GM12864 (cell line): ENCODE measurements at regions not wholly inside any gene's neighbourhood (a gene's known extent, or its start where the extent isn't known, plus 50 kb on each side); places are given as distances from the start of the nearest gene placed in this dataset.

Source experiments
- DNase-seq: peaks from one replicate; pipeline ENCODE4 v3.0.0-alpha.2; 2011; ENCODE audit warnings: low read depth
- H3K4me3 ChIP-seq: 2 replicates; pipeline ENCODE4 v1.5.1; 2011; ENCODE audit warnings: mild to moderate bottlenecking, low read depth, low read length, control low read depth
- TF ChIP-seq, protein P1 (sequence below): IDR thresholded peaks from 2 replicates; pipeline ENCODE4 v1.5.1; 2011; ENCODE audit warnings: low read depth, mild to moderate bottlenecking, moderate library complexity, low read length, control low read depth, inconsistent platforms; ENCODE audit errors: missing control alignments

- H3K4me3 ChIP-seq = no peak overlapping the region
- TF ChIP-seq, protein P1, sequence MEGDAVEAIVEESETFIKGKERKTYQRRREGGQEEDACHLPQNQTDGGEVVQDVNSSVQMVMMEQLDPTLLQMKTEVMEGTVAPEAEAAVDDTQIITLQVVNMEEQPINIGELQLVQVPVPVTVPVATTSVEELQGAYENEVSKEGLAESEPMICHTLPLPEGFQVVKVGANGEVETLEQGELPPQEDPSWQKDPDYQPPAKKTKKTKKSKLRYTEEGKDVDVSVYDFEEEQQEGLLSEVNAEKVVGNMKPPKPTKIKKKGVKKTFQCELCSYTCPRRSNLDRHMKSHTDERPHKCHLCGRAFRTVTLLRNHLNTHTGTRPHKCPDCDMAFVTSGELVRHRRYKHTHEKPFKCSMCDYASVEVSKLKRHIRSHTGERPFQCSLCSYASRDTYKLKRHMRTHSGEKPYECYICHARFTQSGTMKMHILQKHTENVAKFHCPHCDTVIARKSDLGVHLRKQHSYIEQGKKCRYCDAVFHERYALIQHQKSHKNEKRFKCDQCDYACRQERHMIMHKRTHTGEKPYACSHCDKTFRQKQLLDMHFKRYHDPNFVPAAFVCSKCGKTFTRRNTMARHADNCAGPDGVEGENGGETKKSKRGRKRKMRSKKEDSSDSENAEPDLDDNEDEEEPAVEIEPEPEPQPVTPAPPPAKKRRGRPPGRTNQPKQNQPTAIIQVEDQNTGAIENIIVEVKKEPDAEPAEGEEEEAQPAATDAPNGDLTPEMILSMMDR = no peak
- DNase-seq = no peak
These were observed 731.1 kb upstream of the SLC8A1 start for GRCh38 chr2:41182961-41183360.

DNA sequence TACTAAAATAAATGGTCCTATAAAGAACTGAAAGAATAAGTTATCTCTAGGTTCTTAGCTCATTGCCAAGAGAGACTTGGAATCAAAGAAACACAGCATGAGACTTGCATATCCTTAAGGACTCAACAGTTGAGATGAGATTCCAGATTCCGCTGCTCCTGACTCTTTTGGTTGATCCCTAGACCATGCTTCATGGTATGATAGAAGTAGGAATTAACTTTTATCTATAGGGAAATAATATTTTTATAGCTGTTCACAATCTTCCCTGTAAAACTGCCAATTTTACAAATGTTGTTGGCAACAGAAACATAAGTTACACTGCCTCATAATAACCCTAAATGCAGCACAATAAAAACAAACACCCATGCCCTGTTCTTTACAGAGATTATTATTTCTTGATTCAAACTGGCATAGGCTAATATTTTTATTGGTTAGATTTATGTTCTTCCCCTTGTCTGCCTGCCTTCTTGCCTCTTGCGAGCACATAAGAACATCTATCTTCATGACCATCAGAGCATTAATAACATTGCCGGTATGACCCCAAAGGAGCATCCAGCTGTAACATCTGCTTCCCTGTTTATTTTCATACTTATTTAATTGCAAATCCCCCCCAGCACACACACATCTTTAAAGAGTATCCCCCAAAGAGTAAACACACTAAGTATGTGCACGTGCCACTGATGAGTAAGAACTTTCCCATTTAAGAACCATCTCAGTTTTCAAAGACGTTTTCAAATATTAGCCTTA, 735.7 kb upstream of the SLC8A1 start:
- no peak for DNase-seq
- no peak overlapping the region for H3K4me3 ChIP-seq
- TF ChIP-seq, protein P1 = no peak

DNA sequence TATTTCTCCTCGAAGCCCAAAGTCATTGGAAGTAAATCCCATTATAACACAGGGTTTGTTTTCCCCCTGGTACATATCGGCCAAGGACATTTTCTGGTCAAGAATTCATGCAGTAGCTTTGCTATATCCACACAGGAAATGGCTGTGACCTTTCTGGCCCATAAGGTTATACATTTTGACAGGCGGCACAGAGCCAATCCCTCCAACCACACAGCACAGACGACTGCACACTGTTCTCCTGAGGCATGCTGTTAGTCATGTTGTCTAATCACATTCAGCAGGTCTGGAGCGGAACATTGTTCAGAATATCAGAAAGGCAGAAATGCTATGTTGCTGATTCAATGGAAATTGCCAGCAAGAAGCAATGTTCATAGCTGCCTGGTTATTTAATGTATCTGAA, 742.3 kb upstream of the SLC8A1 start:
- TF ChIP-seq, protein P1 = no peak
- DNase-seq = no peak
- H3K4me3 ChIP-seq = no peak overlapping the region

DNA sequence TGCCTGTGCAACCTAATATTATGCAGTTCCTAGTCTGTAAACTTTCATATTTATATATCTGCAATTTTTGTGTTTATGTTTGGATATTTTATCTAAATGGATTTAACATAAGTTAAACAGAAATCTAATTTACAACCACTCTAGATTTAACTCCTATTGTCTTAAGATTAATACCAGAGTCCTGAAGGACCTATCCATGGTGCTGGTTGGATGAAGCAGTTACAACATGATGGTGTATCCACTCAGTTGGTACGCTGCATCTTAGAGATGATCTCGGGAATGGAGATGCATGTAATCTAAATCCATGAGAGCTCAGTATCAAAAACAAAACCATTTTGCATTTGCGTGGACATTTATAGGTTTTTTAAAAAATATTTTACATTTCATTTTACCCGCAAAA, 745.9 kb upstream of the SLC8A1 start:
- TF ChIP-seq, protein P1 = no peak
- DNase-seq = no peak
- no peak overlapping the region for H3K4me3 ChIP-seq

DNA sequence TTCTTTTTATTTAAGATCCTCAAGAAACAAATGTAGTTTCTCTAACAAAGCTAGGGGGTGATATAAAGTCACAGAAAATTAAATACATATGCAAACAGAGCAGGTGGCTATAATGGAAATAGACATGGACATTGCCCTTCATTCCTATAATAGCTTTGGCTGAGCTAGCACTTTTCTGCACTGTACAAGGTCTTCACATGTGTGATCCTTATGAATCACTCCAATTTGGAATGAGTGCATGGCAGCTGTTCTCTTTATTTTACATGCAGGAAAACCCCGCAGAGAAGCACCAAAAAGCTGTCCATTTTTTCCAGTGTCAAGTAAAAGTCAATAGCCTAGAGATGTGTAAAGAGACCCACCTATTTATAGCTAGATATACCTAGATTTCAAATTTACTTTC, 747.4 kb upstream of the SLC8A1 start:
- no peak overlapping the region for H3K4me3 ChIP-seq
- TF ChIP-seq, protein P1 = no peak
- DNase-seq = no peak

- TF ChIP-seq, protein P1 = no peak
- DNase-seq = no peak
- no peak overlapping the region for H3K4me3 ChIP-seq
These were observed 752.4 kb upstream of the SLC8A1 start for GRCh38 chr2:41204315-41204714.

DNA sequence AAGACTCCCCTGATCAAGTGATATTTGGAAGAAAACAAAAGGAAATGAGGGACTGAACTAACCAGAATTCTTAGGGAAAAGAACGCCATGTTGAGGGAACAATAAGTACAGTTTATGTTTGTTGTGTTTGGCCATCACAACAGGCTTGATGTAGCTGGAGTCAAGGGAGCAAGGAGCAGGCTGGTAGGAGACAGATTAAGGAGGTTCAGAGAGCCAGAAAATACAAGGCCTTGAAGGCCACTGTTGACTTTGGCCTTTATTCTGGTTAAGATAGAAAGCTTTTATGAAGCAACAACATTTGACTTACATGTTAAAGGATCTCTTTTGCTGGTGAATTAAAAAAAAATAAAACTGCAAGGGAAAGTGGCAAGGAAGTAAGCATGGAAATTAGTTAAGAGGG, 754.1 kb upstream of the SLC8A1 start:
- DNase-seq = no peak
- H3K4me3 ChIP-seq = no peak overlapping the region
- TF ChIP-seq, protein P1 = no peak
